ENCODE measurements at regions not wholly inside any gene's neighbourhood (a gene's known extent, or its start where the extent isn't known, plus 50 kb on each side); places are given as distances from the start of the nearest gene placed in this dataset.

- TF ChIP-seq CTCF (conservative IDR thresholded peaks at IDR 0.05 in 1 of 2, IDR thresholded peaks at IDR 0.05 in 1 of 2; ENCODE audit: extremely low read depth in 1 of 2, insufficient read depth in 1 of 2, low read depth in 1 of 2, low read length in 2 of 2) (no peak), EZH2 (IDR thresholded peaks at IDR 0.05; ENCODE audit: borderline replicate concordance, low read length) (no peak)
These were observed 760.4 kb downstream of the NTRK3 start for GRCh38 chr15:87496109-87496508.

All from mammary epithelial cell (primary cell).